Activated effector memory CD4-positive, alpha-beta T cell treated with anti-CD3 and anti-CD28 coated beads, Interleukin-2, amount 50 U/mL, for 16 hours (primary cell): ENCODE measurements at regions not wholly inside any gene's neighbourhood (a gene's known extent, or its start where the extent isn't known, plus 50 kb on each side); places are given as distances from the start of the nearest gene placed in this dataset.
"Not testable (repeated sequence)": the region's sequence is repeated elsewhere in the genome, so short reads cannot be mapped to it uniquely, and the experiment has no call there.

ENCODE experiments used
- DNase-seq: peaks from one replicate; pipeline ENCODE4 v3.0.0-alpha.2; 2020

- no peak for DNase-seq
Observed at GRCh38 chr20:50435397-50436051, 74.7 kb upstream of the PTPN1 start.

DNA sequence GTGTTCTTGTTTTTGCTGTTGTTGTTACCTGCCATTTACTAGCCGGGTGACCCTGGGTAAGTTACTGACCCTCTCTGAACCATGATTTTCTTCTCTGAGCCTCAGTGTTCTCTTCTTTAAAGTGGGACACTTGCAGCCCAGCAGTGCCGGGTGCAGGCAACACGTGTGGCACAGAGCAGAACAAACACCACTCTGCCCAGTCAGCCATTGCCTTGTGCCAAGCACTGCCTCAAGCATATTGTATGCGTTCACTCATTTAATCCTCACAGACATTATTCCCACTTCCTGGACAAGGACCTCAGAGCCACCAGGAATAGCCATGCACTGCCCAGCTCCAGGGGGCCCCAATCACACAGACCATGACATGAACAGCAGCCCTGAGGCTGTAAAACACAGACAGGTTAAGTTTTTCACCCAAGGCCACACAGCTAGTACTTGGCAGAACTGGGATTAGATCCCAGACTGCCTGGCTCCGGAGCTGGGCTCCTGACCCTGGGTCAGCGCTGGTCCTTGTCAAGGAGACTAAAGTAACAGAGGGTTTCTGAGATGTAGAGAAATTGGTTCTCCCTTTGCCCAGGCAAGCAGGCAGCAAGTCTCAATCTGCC, 74.0 kb upstream of the PTPN1 start:
- DNase-seq: no peak

- DNase-seq: no peak
Observed at GRCh38 chr20:50436696-50437095, 73.5 kb upstream of the PTPN1 start.

GRCh38 chr20:50438986-50439407, 71.2 kb upstream of the PTPN1 start:
- DNase-seq: no peak

- no peak for DNase-seq
Observed at GRCh38 chr20:50439539-50440453, 70.4 kb upstream of the PTPN1 start.

DNA sequence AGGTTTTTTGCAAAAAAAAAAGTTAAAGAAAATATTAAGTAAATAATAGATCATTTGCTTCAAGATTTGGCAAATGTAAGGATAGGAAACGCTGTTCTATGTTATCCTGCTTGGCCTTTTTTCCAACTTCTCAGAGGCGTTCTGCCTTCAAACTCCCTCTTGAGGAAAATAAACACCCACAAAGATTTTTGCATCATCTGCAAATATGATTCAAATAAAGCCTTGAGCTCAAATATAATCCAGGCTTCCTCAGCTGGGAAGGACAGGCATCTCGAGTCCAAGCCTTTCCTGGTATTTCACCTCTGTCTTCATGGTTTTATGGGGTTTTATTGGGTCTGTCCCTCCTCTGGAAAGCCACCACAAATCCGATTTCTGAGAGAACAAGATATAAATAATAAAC, 67.7 kb upstream of the PTPN1 start:
- no peak for DNase-seq

DNA sequence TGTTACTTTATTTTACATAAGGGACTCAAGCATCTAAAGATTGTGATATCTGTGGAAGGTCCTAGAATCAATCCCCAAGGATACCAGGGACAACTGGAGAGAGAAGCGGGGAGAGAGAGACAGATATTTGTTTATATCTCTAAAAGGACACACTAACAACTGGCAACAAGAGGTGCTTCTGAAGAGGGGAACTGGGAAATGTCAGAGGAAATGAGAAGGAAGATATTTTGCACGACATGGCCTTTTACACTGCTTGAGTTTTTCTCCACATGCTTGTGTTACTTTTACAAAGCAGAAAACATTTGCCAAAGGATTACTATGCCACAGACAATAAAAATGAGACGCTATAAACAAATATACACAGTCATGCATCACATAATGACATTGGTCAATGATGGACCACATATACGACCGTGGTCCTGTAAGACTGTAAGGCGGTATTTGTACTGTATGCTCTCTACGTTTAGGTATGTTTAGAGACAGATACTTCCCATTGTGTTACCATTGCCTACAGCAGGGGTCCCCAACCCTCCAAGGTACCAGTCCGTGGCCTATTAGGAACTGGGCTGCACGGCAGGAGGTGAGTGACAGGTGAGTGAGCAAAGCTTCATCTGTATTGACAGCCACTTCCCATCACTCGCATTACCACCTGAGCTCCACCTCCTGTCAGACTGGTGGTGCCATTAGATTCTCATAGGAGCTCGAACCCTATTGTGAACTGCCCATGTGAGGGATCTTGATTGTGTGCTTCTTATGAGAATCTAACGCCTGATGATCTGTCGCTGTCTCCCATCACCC, 64.6 kb upstream of the PTPN1 start:
- DNase-seq: no peak

DNA sequence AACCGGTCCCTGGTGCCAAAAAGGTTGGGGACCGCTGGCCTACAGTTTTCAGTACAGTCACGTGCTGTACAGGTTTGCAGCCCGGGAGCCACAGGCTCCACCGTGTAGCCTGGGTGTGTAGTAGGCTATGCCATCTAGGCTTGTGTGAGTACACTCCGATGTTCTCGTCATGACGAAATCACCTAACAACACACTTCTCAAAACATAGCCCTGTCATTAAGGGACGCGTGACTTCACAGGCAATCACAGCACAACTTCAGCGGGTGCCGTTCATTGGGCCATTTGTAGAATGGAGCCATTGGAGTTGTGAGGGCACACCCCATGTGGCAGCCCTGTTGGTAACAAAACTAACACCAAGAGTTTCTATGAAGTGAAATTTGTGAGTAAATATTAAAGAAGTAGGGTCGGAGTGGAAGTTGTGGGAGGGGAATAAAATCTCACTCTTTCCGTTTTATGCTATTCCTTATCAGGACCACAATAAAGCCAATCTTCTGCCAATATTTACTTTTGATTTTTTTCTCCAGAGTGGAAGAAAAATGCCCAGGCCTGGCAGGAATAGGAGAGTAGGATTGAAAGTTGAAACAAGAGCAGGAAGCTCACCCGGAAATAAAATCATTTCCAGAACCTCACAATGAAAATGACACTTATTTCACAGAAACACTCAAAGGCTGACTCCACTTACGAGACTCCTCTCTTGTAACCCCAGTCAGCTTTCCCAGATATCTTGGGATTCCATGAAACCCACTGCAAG, 63.7 kb upstream of the PTPN1 start:
- no peak for DNase-seq

- DNase-seq: no peak
Observed at GRCh38 chr20:50447102-50447804, 62.9 kb upstream of the PTPN1 start.

GRCh38 chr20:50447817-50448216, 62.4 kb upstream of the PTPN1 start:
- DNase-seq: no peak

- DNase-seq: not testable (repeated sequence)
Observed at GRCh38 chr20:50448625-50449403, 61.4 kb upstream of the PTPN1 start.

DNA sequence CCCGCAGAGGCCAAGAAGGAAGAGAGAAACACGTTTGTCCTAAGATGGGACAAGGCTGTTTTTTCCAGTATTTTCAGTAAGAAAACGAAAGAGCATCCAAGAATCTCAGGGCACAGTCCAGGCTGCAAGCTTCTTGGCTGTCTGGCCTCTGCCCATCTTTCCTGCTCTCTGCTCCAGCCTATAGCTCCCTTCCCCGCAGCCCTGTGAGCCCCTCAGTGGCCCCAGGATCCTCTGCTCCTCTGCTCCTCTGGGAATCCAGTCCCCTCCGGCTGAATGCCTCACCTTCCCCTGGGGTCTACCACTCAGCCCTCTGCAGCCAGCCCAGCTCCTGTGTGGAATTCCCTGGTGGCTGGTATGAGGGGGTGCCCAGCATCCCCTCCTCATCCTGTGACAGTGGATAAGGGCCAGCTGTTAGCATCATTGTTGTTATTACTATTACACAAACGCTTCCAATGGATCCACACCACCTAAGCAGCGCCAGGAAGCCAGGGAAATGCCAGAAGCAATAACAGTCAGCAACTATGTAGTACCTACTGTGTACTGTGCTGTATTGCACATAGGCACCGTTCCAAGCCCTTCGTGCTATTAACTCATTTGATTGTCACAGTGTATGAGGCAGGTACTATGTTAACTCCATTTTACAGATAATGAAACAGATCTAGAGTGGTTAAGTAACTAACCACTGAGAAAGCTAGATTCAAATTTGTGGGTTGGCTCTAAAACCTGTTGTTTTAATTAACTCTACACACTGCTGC, 60.3 kb upstream of the PTPN1 start:
- DNase-seq: no peak

DNA sequence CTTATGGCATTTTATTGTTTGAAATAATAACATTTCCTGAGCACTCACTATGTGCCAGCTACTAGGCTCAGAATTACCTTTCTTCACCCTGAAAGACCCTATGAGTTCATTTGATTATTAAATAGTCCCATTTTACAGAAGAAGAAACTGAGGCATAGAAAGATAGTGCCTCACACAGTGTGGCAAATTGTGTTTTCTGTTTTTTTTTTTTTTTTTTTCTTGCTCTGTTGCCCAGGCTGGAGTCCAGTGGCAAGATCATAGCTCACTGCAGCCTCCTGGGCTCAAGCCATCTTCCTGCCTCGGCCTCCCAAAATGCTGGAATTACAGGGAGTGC, 59.7 kb upstream of the PTPN1 start:
- DNase-seq: no peak

DNA sequence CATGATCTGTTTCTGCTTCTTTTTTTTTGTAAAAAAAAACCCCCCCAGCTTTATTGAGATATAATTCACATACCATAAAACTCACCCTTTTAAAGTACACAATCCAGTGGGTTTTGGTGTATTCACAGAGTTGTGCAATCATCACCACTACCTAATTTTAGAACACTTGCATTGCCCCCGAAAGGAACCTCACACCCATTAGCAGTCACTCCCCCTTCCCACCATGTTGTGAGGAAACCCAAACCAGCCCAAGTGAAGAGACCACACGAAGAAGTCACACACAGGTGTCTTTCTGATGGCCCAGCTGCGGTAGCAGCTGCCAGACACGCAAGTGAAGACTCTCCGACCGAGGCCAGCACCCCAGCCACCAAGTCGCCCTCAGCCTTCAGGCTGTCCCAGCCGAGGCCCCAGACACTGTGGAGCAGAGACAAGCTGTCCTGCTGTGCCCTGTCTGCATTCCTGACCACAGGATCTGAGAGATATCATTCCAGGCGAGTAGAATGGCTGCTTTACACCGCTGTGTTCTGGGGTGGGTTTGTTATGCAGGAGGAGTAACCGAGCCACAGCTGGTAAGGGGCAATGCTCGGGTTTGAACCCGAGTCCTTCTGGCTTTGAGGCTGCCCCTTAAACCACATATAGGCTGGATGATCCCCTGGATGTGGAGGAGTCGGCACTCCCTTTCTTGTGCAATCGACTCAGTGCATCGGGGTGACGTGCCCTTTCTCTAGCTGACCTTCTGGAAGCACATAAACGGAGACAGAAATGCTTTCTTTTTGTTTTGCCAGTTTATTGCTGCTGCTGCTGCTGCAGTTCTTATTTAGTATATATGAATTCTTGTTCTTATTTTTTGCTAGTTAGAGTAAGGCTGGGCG, 59.1 kb upstream of the PTPN1 start:
- DNase-seq: no peak

DNA sequence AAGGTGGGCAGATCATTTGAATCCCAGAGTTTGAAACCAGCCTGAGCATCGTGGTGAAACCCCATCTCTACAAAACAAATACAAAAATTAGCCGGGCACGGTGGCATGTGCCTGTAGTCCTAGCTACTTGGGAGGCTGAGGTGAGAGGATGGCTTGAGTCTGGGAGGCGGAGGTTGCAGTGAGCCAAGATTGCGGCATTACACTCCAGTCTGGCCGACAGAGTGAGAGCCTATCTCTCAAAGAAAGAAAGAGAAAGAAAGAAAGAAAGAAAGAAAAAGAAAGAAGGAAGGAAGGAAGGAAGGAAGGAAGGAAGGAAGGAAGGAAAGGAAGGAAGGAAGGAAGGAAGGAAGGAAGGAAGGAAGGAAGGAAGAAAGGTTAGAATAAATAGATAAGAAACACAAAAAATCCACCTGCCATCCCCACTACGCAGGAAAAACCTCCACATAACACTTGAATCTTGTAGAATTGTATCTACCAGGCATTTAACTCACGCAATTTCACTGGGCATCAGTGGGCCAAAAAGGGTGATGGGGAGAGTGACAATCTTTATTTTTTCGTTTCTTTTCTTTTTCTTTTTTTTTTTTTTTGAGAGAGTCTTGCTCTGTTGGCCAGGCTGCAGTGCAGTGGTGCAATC, 58.3 kb upstream of the PTPN1 start:
- not testable (repeated sequence) for DNase-seq

- DNase-seq: no peak
Observed at GRCh38 chr20:50453533-50454244, 56.5 kb upstream of the PTPN1 start.

GRCh38 chr20:50455245-50455644, 54.9 kb upstream of the PTPN1 start:
- not testable (repeated sequence) for DNase-seq
